ENCODE measurements at regions not wholly inside any gene's neighbourhood (a gene's known extent, or its start where the extent isn't known, plus 50 kb on each side); places are given as distances from the start of the nearest gene placed in this dataset.

GRCh38 chr1:244980605-244981004, 116.3 kb upstream of the HNRNPU start:
- H3K36me3 ChIP-seq: no peaks in the 10 kb centered on the region
- H4K20me1 ChIP-seq (ENCODE audit: low read depth): no peaks in the 10 kb centered on the region
- H2AFZ ChIP-seq (replicated peaks): no peak overlapping the region
- DNase-seq (ENCODE audit: low spot score): no peak
- Mint-ChIP-seq H3K27ac (no peak overlapping the region), H3K9me3 (no peaks in the 10 kb centered on the region), H3K4me3 (no peak overlapping the region), H3K27me3 (ENCODE audit: insufficient read depth, low read depth) (peaks cover 2% of the 10 kb centered on the region), H3K4me1 (peaks cover 4% of the 10 kb centered on the region), H3K36me3 (peaks cover 7% of the 10 kb centered on the region)
- H3K27me3 ChIP-seq: no peaks in the 10 kb centered on the region
- no peaks in the 10 kb centered on the region for H3K9me3 ChIP-seq (ENCODE audit: low read depth)
- H3K4me2 ChIP-seq: no peak overlapping the region
- no peak overlapping the region for H3K4me3 ChIP-seq
- no peak overlapping the region for H3K27ac ChIP-seq
- H3F3A ChIP-seq (ENCODE audit: low read depth): no peaks in the 10 kb centered on the region
- no peaks in the 10 kb centered on the region for H3K79me2 ChIP-seq (ENCODE audit: low read depth)
- no peak overlapping the region for H3K9ac ChIP-seq
- no peaks in the 10 kb centered on the region for H3K4me1 ChIP-seq
- TF ChIP-seq EZH2phosphoT487 (IDR thresholded peaks at IDR 0.05) (no peak), CTCF (IDR thresholded peaks at IDR 0.05) (no peak), EZH2 (IDR thresholded peaks at IDR 0.05) (no peak)

GRCh38 chr1:244974550-244974949, 110.2 kb upstream of the HNRNPU start:
- Histone ChIP-seq H3K79me2 (ENCODE audit: low read depth) (peaks cover 38% of the 10 kb centered on the region), H3K36me3 (no peaks in the 10 kb centered on the region), H3K9ac (no peak overlapping the region), H3K4me1 (peaks cover 8% of the 10 kb centered on the region), H3K4me2 (no peak overlapping the region), H3F3A (ENCODE audit: low read depth) (peaks cover 26% of the 10 kb centered on the region), H3K27me3 (no peaks in the 10 kb centered on the region), H4K20me1 (ENCODE audit: low read depth) (no peaks in the 10 kb centered on the region), H3K9me3 (ENCODE audit: low read depth) (no peaks in the 10 kb centered on the region), H3K4me3 (no peak overlapping the region), H3K27ac (no peak overlapping the region), H2AFZ (replicated peaks) (no peak overlapping the region)
- Mint-ChIP-seq H3K27me3 (ENCODE audit: insufficient read depth, low read depth) (no peaks in the 10 kb centered on the region), H3K27ac (no peak overlapping the region), H3K9me3 (no peaks in the 10 kb centered on the region), H3K36me3 (peaks cover 12% of the 10 kb centered on the region), H3K4me1 (peaks cover 14% of the 10 kb centered on the region), H3K4me3 (no peak overlapping the region)
- no peak for DNase-seq (ENCODE audit: low spot score)
- TF ChIP-seq EZH2phosphoT487 (IDR thresholded peaks at IDR 0.05) (no peak), CTCF (IDR thresholded peaks at IDR 0.05) (no peak), EZH2 (IDR thresholded peaks at IDR 0.05) (no peak)

DNA sequence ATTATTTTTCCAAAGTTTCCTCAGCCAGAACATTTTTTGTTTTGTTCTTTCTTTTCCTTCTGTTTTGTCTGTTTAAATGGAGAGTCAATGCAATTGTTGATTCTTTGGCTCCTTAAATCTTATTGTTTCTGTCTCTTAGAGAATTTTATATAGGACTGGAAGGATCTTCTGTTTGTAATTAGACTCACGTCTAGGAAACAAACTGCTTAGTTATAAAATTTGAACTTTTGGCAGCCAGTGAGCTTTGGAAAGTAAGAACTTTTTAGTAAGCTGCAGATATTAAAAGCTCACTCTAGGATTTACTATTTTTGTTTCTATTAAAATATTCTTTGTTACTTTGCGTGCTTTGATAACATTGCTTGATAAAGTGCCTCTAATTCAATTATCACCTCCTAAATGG, 109.8 kb upstream of the HNRNPU start:
- Histone ChIP-seq H3K27ac (no peak overlapping the region), H3F3A (ENCODE audit: low read depth) (peaks cover 30% of the 10 kb centered on the region), H2AFZ (replicated peaks) (no peak overlapping the region), H3K27me3 (no peaks in the 10 kb centered on the region), H3K4me1 (peaks cover 12% of the 10 kb centered on the region), H3K4me2 (no peak overlapping the region), H3K4me3 (no peak overlapping the region), H3K36me3 (no peaks in the 10 kb centered on the region), H3K9ac (no peak overlapping the region), H4K20me1 (ENCODE audit: low read depth) (no peaks in the 10 kb centered on the region), H3K79me2 (ENCODE audit: low read depth) (peaks cover 42% of the 10 kb centered on the region), H3K9me3 (ENCODE audit: low read depth) (no peaks in the 10 kb centered on the region)
- H3K4me1 Mint-ChIP-seq: peaks cover 18% of the 10 kb centered on the region
- H3K27ac Mint-ChIP-seq: no peak overlapping the region
- peaks cover 12% of the 10 kb centered on the region for H3K36me3 Mint-ChIP-seq
- H3K9me3 Mint-ChIP-seq: no peaks in the 10 kb centered on the region
- no peak for TF ChIP-seq CTCF (IDR thresholded peaks at IDR 0.05)
- TF ChIP-seq EZH2phosphoT487 (IDR thresholded peaks at IDR 0.05): no peak
- no peak for TF ChIP-seq EZH2 (IDR thresholded peaks at IDR 0.05)
- no peaks in the 10 kb centered on the region for H3K27me3 Mint-ChIP-seq (ENCODE audit: insufficient read depth, low read depth)
- DNase-seq (ENCODE audit: low spot score): no peak
- H3K4me3 Mint-ChIP-seq: no peak overlapping the region
